Kidney (tissue), 13 donors: ENCODE measurements at regions not wholly inside any gene's neighbourhood (a gene's known extent, or its start where the extent isn't known, plus 50 kb on each side); places are given as distances from the start of the nearest gene placed in this dataset.
"Not testable (repeated sequence)": the region's sequence is repeated elsewhere in the genome, so short reads cannot be mapped to it uniquely, and the experiment has no call there.

Experiments
- DNase-seq, 5 donors: peaks; one replicate each; pipeline ENCODE4 v3.0.0-alpha.2; 2013 to 2020
- FAIRE-seq: peaks from 2 replicates; lab custom pipeline; 2012; peaks lifted over from hg19 to GRCh38; lab: Jason Lieb, UNC
- H3K27ac ChIP-seq, 2 donors: one replicate each; pipeline ENCODE4 v1.7.0; 2013; ENCODE audit warnings: low read depth in 2 of 2, low read length in 2 of 2, inconsistent platforms in 1 of 2
- H3K27me3 ChIP-seq: one replicate; pipeline ENCODE4 v1.7.1; 2013; ENCODE audit warnings: low read length, inconsistent platforms; ENCODE audit not compliant: control insufficient read depth, insufficient read depth
- H3K36me3 ChIP-seq, 3 donors: one replicate each; pipeline versions ENCODE4 v1.7.0 to v1.7.1; 2013; ENCODE audit warnings: low read length in 3 of 3, control low read depth in 1 of 3, inconsistent platforms in 1 of 3; ENCODE audit not compliant: insufficient read depth in 3 of 3, control insufficient read depth in 2 of 3
- H3K4me1 ChIP-seq, 3 donors: one replicate each; pipeline versions ENCODE4 v1.7.0 to v1.7.1; 2013; ENCODE audit warnings: low read length in 3 of 3, inconsistent platforms in 1 of 3, low read depth in 1 of 3; ENCODE audit not compliant: control insufficient read depth in 2 of 3, insufficient read depth in 2 of 3
- H3K4me3 ChIP-seq, 3 donors: one replicate each; pipeline versions ENCODE4 v1.7.0 to v1.8.1; 2013; ENCODE audit warnings: low read length in 3 of 3, control low read depth in 1 of 3, inconsistent platforms in 1 of 3
- H3K9ac ChIP-seq, 3 donors: one replicate each; pipeline versions ENCODE4 v1.7.0 to v1.7.1; 2013; ENCODE audit warnings: low read length in 3 of 3, control low read depth in 1 of 3, inconsistent platforms in 1 of 3
- H3K9me3 ChIP-seq, 3 donors: one replicate each; pipeline versions ENCODE4 v1.7.0 to v1.7.1; 2013; ENCODE audit warnings: low read length in 3 of 3, control low read depth in 1 of 3, inconsistent platforms in 1 of 3; ENCODE audit not compliant: control insufficient read depth in 2 of 3, insufficient read depth in 1 of 3
- intact Hi-C: fragments of 100-400 bp; cut with DNase I; formaldehyde crosslinking; loops from one replicate; pipeline ENCODE4 v1.11.1; 2022
- TF ChIP-seq, protein P1 (sequence below): IDR thresholded peaks from 3 replicates; pipeline ENCODE4 v1.5.1; 2012; ENCODE audit warnings: mild to moderate bottlenecking, moderate library complexity, borderline replicate concordance; ENCODE audit not compliant: insufficient read depth; ENCODE audit errors: extremely low read depth
- donor health status: control.
- donor health status: control.
- donor health status: control.
- donor health status: control.
- donor health status: control.
- donor health status: DM: yes; HTN: yes; CAD: no.
- donor health status: Normal renal cell carcinoma (clear cell type).

DNA sequence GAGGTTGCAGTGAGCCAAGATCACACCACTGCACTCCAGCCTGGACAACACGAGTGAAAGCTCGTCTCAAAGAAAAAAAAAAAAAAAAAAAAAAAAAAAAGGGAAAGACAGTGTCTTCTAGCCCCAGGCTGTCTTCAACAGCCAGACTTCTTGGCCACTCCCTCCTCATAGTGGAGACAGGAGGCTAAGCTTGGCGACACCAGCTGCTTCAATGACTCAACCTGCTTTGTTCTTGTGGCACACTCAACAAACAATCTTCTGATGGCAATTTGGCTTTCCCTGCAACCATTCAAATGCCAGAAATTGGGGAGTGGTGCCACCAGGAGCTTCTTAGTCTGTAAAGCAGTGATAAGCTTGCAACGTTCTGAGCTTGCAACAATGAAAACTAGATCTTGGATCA, 290.4 kb upstream of the DYNLRB2 start:
- Histone ChIP-seq H3K27ac (no peak overlapping the region), H3K36me3 (no peaks in the 10 kb centered on the region), H3K9me3 (no peaks in the 10 kb centered on the region), H3K4me3 (no peak overlapping the region), H3K27me3 (no peaks in the 10 kb centered on the region), H3K4me1 (peaks cover 0 to 2% (median 0%) of the 10 kb centered on the region in 3 donors), H3K9ac (no peak overlapping the region)
- intact Hi-C loops = no loop called here
- FAIRE-seq (no peak), DNase-seq (no peak)
- TF ChIP-seq, protein P1, sequence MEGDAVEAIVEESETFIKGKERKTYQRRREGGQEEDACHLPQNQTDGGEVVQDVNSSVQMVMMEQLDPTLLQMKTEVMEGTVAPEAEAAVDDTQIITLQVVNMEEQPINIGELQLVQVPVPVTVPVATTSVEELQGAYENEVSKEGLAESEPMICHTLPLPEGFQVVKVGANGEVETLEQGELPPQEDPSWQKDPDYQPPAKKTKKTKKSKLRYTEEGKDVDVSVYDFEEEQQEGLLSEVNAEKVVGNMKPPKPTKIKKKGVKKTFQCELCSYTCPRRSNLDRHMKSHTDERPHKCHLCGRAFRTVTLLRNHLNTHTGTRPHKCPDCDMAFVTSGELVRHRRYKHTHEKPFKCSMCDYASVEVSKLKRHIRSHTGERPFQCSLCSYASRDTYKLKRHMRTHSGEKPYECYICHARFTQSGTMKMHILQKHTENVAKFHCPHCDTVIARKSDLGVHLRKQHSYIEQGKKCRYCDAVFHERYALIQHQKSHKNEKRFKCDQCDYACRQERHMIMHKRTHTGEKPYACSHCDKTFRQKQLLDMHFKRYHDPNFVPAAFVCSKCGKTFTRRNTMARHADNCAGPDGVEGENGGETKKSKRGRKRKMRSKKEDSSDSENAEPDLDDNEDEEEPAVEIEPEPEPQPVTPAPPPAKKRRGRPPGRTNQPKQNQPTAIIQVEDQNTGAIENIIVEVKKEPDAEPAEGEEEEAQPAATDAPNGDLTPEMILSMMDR = no peak

DNA sequence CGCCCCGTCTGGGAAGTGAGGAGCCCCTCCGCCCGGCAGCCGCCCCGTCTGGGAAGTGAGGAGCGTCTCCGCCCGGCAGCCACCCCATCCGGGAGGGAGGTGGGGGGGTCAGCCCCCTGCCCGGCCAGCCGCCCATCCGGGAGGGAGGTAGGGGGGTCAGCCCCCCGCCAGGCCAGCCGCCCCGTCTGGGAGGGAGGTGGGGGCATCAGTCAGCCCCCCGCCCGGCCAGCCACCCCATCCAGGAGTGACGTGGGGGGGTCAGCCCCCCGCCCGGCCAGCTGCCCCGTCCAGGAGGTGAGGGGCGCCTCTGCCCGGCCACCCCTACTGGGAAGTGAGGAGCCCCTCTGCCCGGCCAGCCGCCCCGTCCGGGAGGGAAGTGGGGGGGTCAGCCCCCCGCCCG, 297.5 kb upstream of the DYNLRB2 start:
- H3K9ac ChIP-seq, H3K9me3 ChIP-seq, H3K4me3 ChIP-seq, H3K27me3 ChIP-seq, H3K36me3 ChIP-seq, H3K4me1 ChIP-seq, intact Hi-C loops, FAIRE-seq, H3K27ac ChIP-seq: not testable (repeated sequence)
- DNase-seq = peak in 1 of 5 donors; percentile 68

DNA sequence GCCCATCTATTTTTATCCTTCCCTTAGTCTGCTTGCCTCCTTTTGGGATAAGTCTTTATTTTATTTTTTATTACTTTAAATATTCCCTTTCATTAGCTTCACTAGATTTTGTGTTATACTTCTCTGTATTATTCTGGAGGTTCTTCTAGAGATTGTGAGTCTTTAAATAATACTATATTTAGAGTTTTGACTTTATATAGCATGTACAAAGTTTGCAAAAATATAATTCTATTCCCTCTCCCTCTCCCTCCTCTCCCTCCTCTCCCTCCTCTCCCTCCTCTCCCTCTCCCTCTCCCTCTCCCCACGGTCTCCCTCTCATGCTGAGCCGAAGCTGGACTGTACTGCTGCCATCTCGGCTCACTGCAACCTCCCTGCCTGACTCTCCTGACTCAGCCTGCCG, 298.5 kb upstream of the DYNLRB2 start:
- H3K9me3 ChIP-seq, H3K27me3 ChIP-seq, intact Hi-C loops, H3K9ac ChIP-seq, H3K27ac ChIP-seq, H3K4me3 ChIP-seq, H3K36me3 ChIP-seq, FAIRE-seq, DNase-seq, H3K4me1 ChIP-seq: not testable (repeated sequence)

DNA sequence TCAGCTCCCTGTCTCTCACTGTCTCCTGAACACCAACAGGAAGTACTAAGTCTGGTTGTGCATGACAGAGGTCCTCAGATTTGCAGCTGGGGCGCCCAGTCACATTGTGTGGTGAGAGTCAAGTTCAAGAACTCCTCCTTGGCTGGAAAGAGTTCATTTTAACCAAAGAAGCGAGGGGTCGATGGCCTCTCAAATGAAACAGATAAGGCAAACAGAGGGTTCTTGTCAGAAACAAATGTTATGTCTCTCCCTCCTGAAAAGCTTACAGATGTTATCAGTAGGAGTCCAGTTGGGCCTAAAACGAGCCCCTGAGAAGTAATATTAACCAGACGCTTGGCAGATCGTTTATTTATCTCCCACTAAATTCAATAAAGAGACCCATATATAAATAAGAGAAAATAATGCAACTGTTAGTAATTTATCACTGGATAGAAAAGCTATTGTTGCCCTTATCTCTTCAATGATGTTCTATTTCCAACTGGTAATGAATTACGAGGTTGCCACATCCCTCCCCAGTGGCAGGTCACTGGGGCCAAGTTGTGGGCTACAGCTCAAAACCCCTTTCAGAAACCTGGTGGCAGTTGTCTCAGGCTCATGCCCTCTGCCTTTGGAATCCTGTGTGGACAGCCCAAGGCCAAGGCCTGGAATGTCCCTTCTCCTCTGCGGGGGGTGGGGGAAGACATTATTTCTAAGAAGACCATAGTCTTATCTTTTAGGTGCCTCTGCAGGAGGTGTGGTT, 307.5 kb upstream of the DYNLRB2 start:
- H3K4me3 ChIP-seq = no peak overlapping the region
- H3K9ac ChIP-seq = no peak overlapping the region
- no peaks in the 10 kb centered on the region for H3K9me3 ChIP-seq
- no peaks in the 10 kb centered on the region for H3K4me1 ChIP-seq
- TF ChIP-seq, protein P1 = no peak
- DNase-seq (peak in 4 of 5 donors; percentile 41 to 88 (median 70)), FAIRE-seq (no peak)
- intact Hi-C loops = no loop called here
- H3K27ac ChIP-seq = no peak overlapping the region
- no peaks in the 10 kb centered on the region for H3K36me3 ChIP-seq
- H3K27me3 ChIP-seq = no peaks in the 10 kb centered on the region
